ENCODE measurements at regions not wholly inside any gene's neighbourhood (a gene's known extent, or its start where the extent isn't known, plus 50 kb on each side); places are given as distances from the start of the nearest gene placed in this dataset.

- no peak for TF ChIP-seq ZFX (IDR thresholded peaks at IDR 0.05)
- TF ChIP-seq, protein P1, sequence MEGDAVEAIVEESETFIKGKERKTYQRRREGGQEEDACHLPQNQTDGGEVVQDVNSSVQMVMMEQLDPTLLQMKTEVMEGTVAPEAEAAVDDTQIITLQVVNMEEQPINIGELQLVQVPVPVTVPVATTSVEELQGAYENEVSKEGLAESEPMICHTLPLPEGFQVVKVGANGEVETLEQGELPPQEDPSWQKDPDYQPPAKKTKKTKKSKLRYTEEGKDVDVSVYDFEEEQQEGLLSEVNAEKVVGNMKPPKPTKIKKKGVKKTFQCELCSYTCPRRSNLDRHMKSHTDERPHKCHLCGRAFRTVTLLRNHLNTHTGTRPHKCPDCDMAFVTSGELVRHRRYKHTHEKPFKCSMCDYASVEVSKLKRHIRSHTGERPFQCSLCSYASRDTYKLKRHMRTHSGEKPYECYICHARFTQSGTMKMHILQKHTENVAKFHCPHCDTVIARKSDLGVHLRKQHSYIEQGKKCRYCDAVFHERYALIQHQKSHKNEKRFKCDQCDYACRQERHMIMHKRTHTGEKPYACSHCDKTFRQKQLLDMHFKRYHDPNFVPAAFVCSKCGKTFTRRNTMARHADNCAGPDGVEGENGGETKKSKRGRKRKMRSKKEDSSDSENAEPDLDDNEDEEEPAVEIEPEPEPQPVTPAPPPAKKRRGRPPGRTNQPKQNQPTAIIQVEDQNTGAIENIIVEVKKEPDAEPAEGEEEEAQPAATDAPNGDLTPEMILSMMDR (conservative IDR thresholded peaks at IDR 0.05), result no peak
- no peak overlapping the region for H3K27ac ChIP-seq
These were observed 174.0 kb downstream of the ZFP36L2 start for GRCh38 chr2:43052204-43052943.

DNA sequence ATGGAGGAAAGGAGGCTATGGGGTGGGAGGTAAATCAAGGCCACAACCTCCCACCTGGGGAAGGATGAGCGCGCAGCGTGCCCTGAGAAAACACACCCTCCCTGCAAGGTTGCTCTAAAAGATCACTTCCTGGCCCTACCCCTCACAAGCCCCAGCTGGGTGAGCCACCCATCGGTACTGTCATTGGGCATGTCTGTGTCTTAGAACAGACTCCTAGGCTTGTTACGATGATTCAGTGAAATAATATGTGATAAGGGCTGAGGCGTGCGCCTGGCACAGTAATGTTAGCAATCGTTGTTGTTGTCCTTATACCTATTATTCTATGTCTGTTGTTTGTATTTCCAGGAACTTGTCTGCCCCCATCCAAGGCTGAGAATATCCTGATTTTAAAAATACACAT is 175.1 kb downstream of the ZFP36L2 start:
- no peak for TF ChIP-seq ZFX (IDR thresholded peaks at IDR 0.05)
- no peak overlapping the region for H3K27ac ChIP-seq

DNA sequence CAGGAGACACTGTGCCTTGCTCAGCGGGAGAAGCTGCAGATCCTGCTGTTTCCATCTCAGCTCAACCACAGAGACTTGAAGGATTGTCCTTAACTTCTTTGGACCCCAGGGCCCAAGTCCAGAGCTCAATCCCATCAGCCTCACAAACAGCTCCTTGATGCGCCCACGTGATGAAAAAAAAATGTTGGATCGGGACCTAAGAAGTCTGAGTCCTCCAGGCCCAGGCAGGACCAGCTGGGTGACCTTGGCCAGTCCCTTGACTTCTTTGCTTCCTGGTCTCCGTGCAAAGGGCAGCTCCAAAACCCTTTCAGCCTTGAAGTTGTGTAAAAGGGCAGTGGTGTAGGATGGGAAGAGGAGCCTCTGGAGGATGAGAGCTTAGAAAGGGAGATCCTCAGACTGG is 175.5 kb downstream of the ZFP36L2 start:
- H3K27ac ChIP-seq, result no peak overlapping the region
- TF ChIP-seq ZFX (IDR thresholded peaks at IDR 0.05), result no peak
- TF ChIP-seq, protein P1 (conservative IDR thresholded peaks at IDR 0.05), result no peak

- TF ChIP-seq, protein P1 (conservative IDR thresholded peaks at IDR 0.05), result no peak
- no peak for TF ChIP-seq ZFX (IDR thresholded peaks at IDR 0.05)
- no peak overlapping the region for H3K27ac ChIP-seq
These were observed 176.3 kb downstream of the ZFP36L2 start for GRCh38 chr2:43049836-43050801.

DNA sequence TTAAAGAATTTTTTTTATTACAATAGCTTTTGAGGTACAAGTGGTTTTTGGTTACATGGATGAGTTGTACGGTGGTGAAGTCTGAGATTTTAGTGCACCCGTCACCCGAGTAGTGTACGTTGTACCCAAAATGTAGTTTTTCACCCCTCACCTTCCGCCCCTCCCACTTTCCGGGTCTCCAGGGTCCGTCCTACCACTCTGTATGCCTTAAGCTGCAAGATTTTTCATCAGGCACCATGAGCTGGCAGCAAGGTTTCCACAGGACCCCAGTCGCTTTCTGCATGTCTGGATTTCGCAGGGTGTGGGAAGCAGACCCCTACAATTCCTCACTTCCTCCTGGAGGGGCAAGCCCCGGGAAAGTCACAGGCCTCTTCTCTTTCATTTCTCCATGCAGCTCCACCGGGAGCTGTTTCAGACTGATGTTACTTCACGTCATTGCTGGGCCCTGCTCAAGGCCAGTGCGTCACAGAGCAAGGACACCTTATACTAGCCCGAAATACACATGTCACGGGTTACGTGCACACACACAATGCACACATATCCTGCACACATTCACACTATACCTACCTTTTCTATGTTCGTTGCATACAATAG is 179.1 kb downstream of the ZFP36L2 start:
- H3K27ac ChIP-seq, result no peak overlapping the region
- no peak for TF ChIP-seq ZFX (IDR thresholded peaks at IDR 0.05)
- TF ChIP-seq, protein P1 (conservative IDR thresholded peaks at IDR 0.05), result no peak

- H3K27ac ChIP-seq, result no peak overlapping the region
- no peak for TF ChIP-seq ZFX (IDR thresholded peaks at IDR 0.05)
- TF ChIP-seq, protein P1 (conservative IDR thresholded peaks at IDR 0.05), result no peak
These were observed 180.5 kb downstream of the ZFP36L2 start for GRCh38 chr2:43045866-43046265.

- no peak overlapping the region for H3K27ac ChIP-seq
- TF ChIP-seq, protein P1 (conservative IDR thresholded peaks at IDR 0.05), result no peak
- TF ChIP-seq ZFX (IDR thresholded peaks at IDR 0.05), result no peak
These were observed 182.2 kb downstream of the ZFP36L2 start for GRCh38 chr2:43044093-43044681.
